Activated CD4-positive, alpha-beta T cell treated with anti-CD3 and anti-CD28 coated beads for 36 hours (primary cell): ENCODE measurements at regions not wholly inside any gene's neighbourhood (a gene's known extent, or its start where the extent isn't known, plus 50 kb on each side); places are given as distances from the start of the nearest gene placed in this dataset.

Source experiments
- ATAC-seq: fragments of 200-7000 bp; cut with Tn5 transposase; one replicate; pipeline ENCODE4 v1.10.0; 2021; ENCODE audit warnings: mild to moderate bottlenecking, moderate library complexity
- CTCF ChIA-PET: fragments of 350-600 bp; sonication (Branson Sonifier 250); formaldehyde crosslinking; loops from one replicate; lab custom pipeline; 2021; ENCODE audit warnings: antibody characterized with exemption; lab: Charles Lee
- POLR2A ChIA-PET: fragments of 350-600 bp; sonication (Branson Sonifier 250); formaldehyde crosslinking; loops from one replicate; lab custom pipeline; 2021; ENCODE audit warnings: antibody characterized with exemption, inconsistent platforms; lab: Charles Lee
- DNase-seq: peaks from one replicate; pipeline ENCODE4 v3.0.0-alpha.2; 2020
- H3K27ac Mint-ChIP-seq: one replicate; pipeline ENCODE4 v1.8.0; 2021; ENCODE audit warnings: mixed read lengths
- H3K27me3 Mint-ChIP-seq: one replicate; pipeline ENCODE4 v1.8.0; 2021; ENCODE audit warnings: mixed read lengths
- H3K36me3 Mint-ChIP-seq: one replicate; pipeline ENCODE4 v1.8.0; 2021; ENCODE audit warnings: low read depth, mixed read lengths
- H3K4me1 Mint-ChIP-seq: one replicate; pipeline ENCODE4 v1.8.0; 2021; ENCODE audit warnings: mixed read lengths
- H3K4me3 Mint-ChIP-seq: one replicate; pipeline ENCODE4 v1.8.0; 2021; ENCODE audit warnings: mild to moderate bottlenecking, moderate library complexity, mixed read lengths
- H3K9me3 Mint-ChIP-seq: one replicate; pipeline ENCODE4 v1.8.0; 2021; ENCODE audit warnings: low read depth, mixed read lengths
- intact Hi-C, 2 experiments: fragments of 100-400 bp; cut with DNase I in 1 of 2; cut with micrococcal nuclease in 1 of 2; formaldehyde crosslinking; loops; one replicate each; pipeline versions ENCODE4 v1.14.2 to v1.15.1; 2022 to 2024; cut with DNase I, micrococcal nuclease

DNA sequence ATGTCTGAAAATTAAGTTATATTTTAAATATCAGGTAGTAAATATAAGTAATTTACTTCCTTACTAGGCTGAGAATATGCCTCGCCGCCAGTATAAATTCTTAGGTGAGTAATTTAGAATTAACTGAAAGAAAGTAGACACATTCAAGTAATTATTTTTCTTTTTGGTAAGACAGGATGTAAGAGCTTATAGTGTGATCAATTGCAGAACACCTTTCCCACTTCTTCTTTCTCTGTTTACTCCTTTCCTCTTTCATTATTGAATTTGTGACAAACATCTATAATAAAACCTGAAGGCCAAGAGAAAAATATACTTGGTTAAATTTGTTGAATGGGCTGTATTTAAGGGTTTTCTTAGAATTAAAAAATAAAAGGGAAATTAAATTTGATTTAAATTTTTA lies 195.1 kb upstream of the CDKN2B start:
- CTCF ChIA-PET: interaction anchor here (1.1 to 1.8 kb wide), 3 partner anchors 9 to 40 kb away, joined by 3 to 6 read pairs (median 3); no protein-coding TSS in a partner anchor
- Mint-ChIP-seq H3K9me3 (no peaks in the 10 kb centered on the region), H3K27ac (no peak overlapping the region), H3K4me1 (peaks cover 16% of the 10 kb centered on the region), H3K27me3 (peaks cover 13% of the 10 kb centered on the region), H3K36me3 (no peaks in the 10 kb centered on the region), H3K4me3 (no peak overlapping the region)
- no peak for ATAC-seq
- intact Hi-C loops: no loop called here
- POLR2A ChIA-PET: no interaction called here
- no peak for DNase-seq

DNA sequence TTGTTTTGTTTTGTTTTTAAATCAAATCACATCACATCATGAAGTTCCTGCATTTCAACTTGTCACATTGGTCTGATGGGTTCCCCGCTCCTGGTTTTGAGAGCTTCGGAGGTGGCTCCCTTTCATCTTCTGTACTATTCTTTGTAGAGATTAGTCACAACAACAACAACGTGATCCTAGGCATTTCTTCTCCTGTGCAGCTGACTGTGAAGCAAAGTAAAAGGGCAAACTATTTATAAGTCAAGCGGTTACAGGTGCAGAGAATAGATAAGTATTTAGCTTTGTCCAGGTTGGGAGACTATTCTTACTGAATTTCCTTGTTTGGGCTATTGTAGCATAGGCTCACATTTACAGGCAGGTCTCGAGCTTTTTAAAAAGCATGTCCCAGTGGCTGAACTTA lies 197.7 kb upstream of the CDKN2B start:
- ChIA-PET CTCF (interaction anchor here (1.0 to 1.1 kb wide), 2 partner anchors 11 to 20 kb away, joined by 3 read pairs; no protein-coding TSS in a partner anchor), POLR2A (no interaction called here)
- ATAC-seq: no peak
- H3K9me3 Mint-ChIP-seq: no peaks in the 10 kb centered on the region
- H3K4me1 Mint-ChIP-seq: peaks cover 35% of the 10 kb centered on the region
- H3K27ac Mint-ChIP-seq: no peak overlapping the region
- no peak for DNase-seq
- H3K27me3 Mint-ChIP-seq: peaks cover 7% of the 10 kb centered on the region
- H3K4me3 Mint-ChIP-seq: no peak overlapping the region
- intact Hi-C loops: no loop called here
- no peaks in the 10 kb centered on the region for H3K36me3 Mint-ChIP-seq

DNA sequence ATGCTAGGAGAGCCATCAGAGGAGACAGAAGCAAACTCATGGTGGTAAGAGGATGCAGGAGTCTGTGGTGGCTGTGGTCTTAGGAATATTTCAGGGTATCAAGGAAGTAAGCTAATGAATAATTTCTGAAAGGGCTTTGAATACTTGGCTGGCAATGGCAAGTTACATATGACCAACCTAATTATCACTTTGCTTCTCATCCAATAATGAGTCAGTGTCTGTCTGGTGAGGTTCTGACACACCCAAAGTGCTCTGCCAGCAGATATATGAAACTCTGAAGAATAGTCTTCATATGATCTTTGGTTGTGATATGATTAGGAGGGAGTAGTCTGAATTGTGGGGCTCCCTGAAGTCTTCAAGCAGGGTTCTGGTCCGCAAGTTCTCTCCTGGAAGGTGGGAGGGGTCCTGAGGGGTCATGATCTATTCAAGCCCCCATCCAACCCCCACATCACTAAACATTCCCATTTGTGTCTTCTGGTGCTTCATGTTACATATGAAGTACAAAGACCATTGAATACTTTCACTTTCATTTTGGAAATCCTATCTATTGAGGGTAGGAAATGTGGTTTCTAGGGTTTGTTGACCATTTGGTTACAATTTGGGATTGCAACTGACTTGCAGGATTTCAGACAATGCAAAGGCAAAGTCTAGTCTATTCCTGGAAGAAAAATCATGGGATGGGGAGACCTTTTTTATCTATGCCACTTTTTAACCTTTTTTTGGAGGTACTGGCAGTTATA lies 199.9 kb upstream of the CDKN2B start:
- H3K9me3 Mint-ChIP-seq: no peaks in the 10 kb centered on the region
- peaks cover 5% of the 10 kb centered on the region for H3K27me3 Mint-ChIP-seq
- H3K4me1 Mint-ChIP-seq: peaks cover 28% of the 10 kb centered on the region
- ChIA-PET POLR2A (interaction anchor here (1.0 kb wide), 1 partner anchor 104 kb away, joined by 3 read pairs; no protein-coding TSS in a partner anchor), CTCF (no interaction called here)
- DNase-seq (peak; percentile 25), ATAC-seq (peak; percentile 92)
- no peaks in the 10 kb centered on the region for H3K36me3 Mint-ChIP-seq
- H3K27ac Mint-ChIP-seq: no peak overlapping the region
- H3K4me3 Mint-ChIP-seq: no peak overlapping the region
- intact Hi-C loops: loop anchor here (1.0 to 2.0 kb wide), 5 partner anchors 30 to 157 kb away; no protein-coding TSS in a partner anchor

DNA sequence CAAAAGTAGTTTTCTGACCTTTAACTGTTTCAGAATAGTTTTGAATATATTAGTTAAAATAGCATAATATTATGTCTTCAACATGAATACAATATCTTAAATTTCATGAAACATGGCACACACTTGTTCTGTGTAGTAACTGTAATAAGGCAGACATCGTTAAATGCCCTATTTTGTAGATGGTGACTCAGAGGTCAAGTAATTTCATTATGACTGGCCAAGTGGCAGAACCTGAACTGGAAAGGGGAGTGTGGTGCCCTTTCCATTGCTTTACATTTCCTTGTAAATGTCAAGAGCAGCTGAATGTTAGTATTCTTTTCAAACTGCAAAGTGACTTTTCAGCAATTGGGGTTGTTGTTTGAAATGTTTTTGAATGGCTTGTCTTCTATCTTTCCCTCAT lies 201.2 kb upstream of the CDKN2B start:
- Mint-ChIP-seq H3K4me1 (peaks cover 36% of the 10 kb centered on the region), H3K4me3 (no peak overlapping the region), H3K9me3 (no peaks in the 10 kb centered on the region), H3K27me3 (peaks cover 5% of the 10 kb centered on the region), H3K36me3 (no peaks in the 10 kb centered on the region), H3K27ac (no peak overlapping the region)
- intact Hi-C loops: loop anchor here in 1 of 2 experiments (1.0 kb wide), 1 partner anchor 158 kb away; no protein-coding TSS in a partner anchor
- DNase-seq (peak; percentile 29), ATAC-seq (peak; percentile 52)
- POLR2A ChIA-PET: no interaction called here
- CTCF ChIA-PET: no interaction called here

DNA sequence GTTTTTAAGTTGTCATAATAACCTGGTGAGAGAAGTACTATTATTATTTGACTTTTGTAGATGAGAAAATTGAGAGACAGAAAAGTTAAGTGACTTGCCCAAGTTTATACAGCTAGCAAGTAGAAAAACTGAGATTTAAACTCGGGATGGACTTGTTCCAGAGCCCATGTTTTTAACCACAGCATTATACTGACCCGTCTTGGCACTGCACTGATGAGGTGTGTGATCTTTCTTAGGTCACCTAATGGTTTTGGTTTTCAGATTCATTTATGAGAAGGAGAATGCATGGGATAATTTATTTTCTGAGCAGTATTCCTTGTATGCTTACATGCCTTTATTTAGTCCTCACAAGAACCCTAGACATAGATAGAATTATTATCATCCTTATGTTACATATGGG lies 201.8 kb upstream of the CDKN2B start:
- H3K27ac Mint-ChIP-seq: no peak overlapping the region
- H3K4me1 Mint-ChIP-seq: peaks cover 36% of the 10 kb centered on the region
- POLR2A ChIA-PET: interaction anchor here (0.6 kb wide), 1 partner anchor 79 kb away, joined by 4 read pairs; no protein-coding TSS in a partner anchor
- CTCF ChIA-PET: no interaction called here
- intact Hi-C loops: loop anchor here in 1 of 2 experiments (1.0 kb wide), 1 partner anchor 159 kb away; no protein-coding TSS in a partner anchor
- H3K9me3 Mint-ChIP-seq: no peaks in the 10 kb centered on the region
- DNase-seq: no peak
- H3K36me3 Mint-ChIP-seq: no peaks in the 10 kb centered on the region
- H3K27me3 Mint-ChIP-seq: peaks cover 5% of the 10 kb centered on the region
- no peak for ATAC-seq
- H3K4me3 Mint-ChIP-seq: no peak overlapping the region

DNA sequence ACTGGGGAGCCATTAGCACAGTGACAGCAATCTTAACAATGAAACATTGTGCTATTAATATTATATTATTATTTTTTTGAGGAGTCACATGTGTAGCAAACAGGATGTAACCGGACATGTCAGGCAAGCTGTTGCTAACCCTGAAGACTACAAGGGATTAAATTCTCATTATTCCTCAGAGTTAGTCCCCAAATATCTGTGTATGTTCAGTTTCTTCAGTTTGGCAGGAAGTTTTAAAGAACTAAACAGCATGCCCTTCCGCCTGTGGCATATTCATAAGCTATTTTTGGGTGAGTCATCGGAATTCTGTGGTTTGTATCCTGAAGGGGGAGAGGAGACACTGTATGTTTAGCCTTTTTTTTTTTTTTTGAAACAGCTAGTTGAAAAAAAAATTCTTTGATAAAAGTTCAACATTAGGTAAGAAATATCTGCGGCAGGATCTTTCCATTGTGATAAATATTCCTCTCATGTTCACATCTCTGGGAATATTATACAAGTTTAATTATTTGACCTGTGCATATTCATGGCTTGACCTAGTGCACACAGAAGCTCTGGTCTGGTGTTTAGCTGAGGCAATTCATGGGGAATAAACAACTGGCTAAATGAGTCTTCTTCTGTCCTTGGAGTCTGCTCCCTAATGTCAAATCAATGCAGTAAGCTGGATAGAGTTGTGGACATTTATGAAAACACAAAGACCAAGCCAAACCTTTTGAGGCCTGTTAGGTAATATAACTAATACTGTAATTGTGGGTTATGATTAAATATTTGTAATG lies 202.7 kb upstream of the CDKN2B start:
- H3K9me3 Mint-ChIP-seq: no peaks in the 10 kb centered on the region
- ChIA-PET POLR2A (no interaction called here), CTCF (interaction anchor here (0.7 kb wide), 1 partner anchor 204 kb away, joined by 3 read pairs; no protein-coding TSS in a partner anchor)
- H3K27ac Mint-ChIP-seq: no peak overlapping the region
- DNase-seq (no peak), ATAC-seq (no peak)
- no peak overlapping the region for H3K4me3 Mint-ChIP-seq
- intact Hi-C loops: no loop called here
- peaks cover 36% of the 10 kb centered on the region for H3K4me1 Mint-ChIP-seq
- H3K36me3 Mint-ChIP-seq: no peaks in the 10 kb centered on the region
- peaks cover 7% of the 10 kb centered on the region for H3K27me3 Mint-ChIP-seq

DNA sequence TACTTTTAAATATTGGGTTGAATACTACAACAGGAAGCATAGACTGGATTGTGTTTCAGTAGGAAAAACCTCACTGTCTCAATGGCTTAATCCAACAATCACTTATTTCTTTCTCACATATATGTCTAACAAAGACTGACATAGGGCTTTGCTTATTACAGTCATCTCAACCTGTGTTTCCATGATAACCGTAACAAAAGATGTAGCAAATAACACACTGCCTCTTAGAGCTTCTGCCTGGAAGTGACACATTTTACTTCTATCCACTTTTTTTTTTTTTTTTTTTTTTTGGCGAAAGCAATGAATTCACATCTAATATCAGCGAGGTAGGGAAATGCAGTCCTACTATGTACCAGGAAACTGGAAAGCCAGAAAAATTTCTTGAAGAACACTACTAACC lies 204.9 kb upstream of the CDKN2B start:
- ATAC-seq (no peak), DNase-seq (no peak)
- ChIA-PET CTCF (interaction anchor here (0.6 to 1.7 kb wide), 4 partner anchors 10 to 559 kb away, joined by 3 to 6 read pairs (median 3); no protein-coding TSS in a partner anchor), POLR2A (no interaction called here)
- no peak overlapping the region for H3K27ac Mint-ChIP-seq
- H3K4me3 Mint-ChIP-seq: no peak overlapping the region
- intact Hi-C loops: no loop called here
- H3K27me3 Mint-ChIP-seq: peaks cover 2% of the 10 kb centered on the region
- H3K9me3 Mint-ChIP-seq: no peaks in the 10 kb centered on the region
- peaks cover 29% of the 10 kb centered on the region for H3K4me1 Mint-ChIP-seq
- no peaks in the 10 kb centered on the region for H3K36me3 Mint-ChIP-seq

DNA sequence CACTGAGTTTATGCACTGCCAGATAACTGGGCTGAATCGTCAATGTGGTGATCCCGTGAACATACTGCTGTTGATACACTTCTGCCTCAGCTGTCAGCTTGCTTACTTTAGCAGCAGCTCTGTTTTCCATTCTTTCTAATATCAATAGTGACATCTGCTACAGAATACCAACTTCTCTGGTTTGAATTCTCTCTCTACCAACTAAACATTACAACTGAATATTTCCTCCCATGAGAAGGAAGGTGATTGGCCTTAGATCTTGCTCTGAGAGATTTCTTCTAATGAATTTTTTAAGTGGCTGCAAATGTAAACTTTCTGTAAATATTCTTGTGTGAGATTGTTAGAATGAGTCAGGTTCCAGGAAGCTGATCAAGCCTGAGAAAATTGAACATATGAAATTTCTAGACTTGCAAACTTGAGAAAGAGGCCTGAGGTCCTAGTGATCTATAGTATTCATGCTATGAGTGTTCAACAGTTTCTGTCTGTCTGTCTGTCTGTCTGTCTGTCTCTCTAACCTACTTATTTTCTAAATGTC lies 205.5 kb upstream of the CDKN2B start:
- no peaks in the 10 kb centered on the region for H3K36me3 Mint-ChIP-seq
- intact Hi-C loops: no loop called here
- CTCF ChIA-PET: no interaction called here

DNA sequence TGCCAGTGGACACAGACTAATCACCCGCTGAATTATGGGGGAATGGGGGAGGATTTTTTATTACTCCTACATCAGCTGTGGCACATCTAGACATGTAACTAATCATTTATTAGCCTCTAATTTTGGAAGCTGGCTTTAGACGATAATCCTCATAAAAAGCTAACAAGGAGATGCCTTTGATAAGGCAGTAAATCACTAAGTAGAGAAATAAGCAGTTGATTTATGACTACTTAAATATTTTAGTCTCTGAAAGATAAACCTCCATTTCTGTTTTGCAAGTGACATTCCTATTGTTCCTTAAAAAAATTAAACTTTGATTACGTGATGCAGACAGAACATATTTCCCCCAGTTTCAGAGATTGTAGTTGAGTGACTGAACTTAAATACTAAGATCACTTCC lies 206.4 kb upstream of the CDKN2B start:
- ChIA-PET POLR2A (no interaction called here), CTCF (interaction anchor here (1.0 kb wide), 1 partner anchor 24 kb away, joined by 3 read pairs; no protein-coding TSS in a partner anchor)
- intact Hi-C loops: no loop called here
- H3K27me3 Mint-ChIP-seq: peaks cover 2% of the 10 kb centered on the region
- H3K27ac Mint-ChIP-seq: no peak overlapping the region
- H3K4me1 Mint-ChIP-seq: peaks cover 17% of the 10 kb centered on the region
- no peaks in the 10 kb centered on the region for H3K36me3 Mint-ChIP-seq
- no peaks in the 10 kb centered on the region for H3K9me3 Mint-ChIP-seq
- no peak overlapping the region for H3K4me3 Mint-ChIP-seq
- no peak for DNase-seq
- no peak for ATAC-seq

More for the DNA sequence above, 205.5 kb upstream of the CDKN2B start:
- ATAC-seq (peak; percentile 42), DNase-seq (no peak)
- POLR2A ChIA-PET: no interaction called here
- Mint-ChIP-seq H3K27ac (no peak overlapping the region), H3K27me3 (peaks cover 2% of the 10 kb centered on the region), H3K9me3 (no peaks in the 10 kb centered on the region), H3K4me1 (peaks cover 24% of the 10 kb centered on the region), H3K4me3 (no peak overlapping the region)

DNA sequence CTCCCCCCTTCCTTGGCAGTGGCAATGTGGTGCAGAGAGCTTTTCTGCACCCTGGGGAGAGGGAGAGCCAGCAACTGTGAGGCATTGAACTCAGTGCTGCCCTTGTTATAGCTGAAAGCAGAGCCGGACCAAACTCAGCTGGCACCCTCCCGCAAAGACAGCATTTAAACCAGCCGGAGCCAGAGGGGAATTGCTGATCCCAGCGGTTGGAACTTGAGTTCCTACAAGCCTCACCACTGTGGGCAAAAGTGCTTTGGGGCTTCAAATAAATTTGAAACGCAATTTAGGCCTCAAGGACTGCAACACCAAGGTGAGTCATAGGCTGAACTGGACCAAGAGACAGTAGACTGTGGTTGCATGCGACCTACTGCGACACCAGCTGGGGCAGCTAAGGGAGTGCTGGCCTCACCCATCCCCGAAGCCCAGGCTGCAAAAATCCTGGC lies 207.6 kb upstream of the CDKN2B start:
- no peaks in the 10 kb centered on the region for H3K9me3 Mint-ChIP-seq

DNA sequence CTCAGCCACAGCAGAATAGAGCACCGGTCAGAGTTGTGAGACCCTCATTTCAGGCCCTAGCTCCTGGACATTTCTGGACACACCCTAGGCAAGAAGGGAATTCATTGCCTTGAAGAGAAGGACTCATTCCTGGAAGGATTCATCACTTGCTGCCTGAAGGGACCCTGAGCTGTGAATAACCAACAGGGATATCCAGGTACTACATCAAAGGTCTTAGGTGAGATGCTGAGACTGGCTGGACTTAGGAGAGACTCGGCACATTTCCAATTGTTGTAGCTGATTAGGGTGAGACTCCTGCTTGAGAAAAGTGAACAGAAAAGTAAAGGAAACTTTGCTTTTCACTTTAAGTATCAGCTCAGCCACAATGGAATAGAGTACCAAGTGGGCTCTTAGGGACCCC lies 208.1 kb upstream of the CDKN2B start:
- ATAC-seq: no peak
- DNase-seq: no peak
- Mint-ChIP-seq H3K27ac (no peak overlapping the region), H3K4me1 (peaks cover 7% of the 10 kb centered on the region), H3K9me3 (no peaks in the 10 kb centered on the region), H3K4me3 (no peak overlapping the region), H3K36me3 (no peaks in the 10 kb centered on the region), H3K27me3 (peaks cover 2% of the 10 kb centered on the region)
- CTCF ChIA-PET: interaction anchor here (0.8 to 1.3 kb wide), 5 partner anchors 11 to 137 kb away, joined by 3 read pairs; no protein-coding TSS in a partner anchor
- POLR2A ChIA-PET: no interaction called here
- intact Hi-C loops: no loop called here

More for the DNA sequence above, 207.6 kb upstream of the CDKN2B start:
- peaks cover 10% of the 10 kb centered on the region for H3K4me1 Mint-ChIP-seq
- no peak for DNase-seq
- ATAC-seq: no peak
- H3K27ac Mint-ChIP-seq: no peak overlapping the region
- no peaks in the 10 kb centered on the region for H3K36me3 Mint-ChIP-seq
- intact Hi-C loops: no loop called here
- H3K27me3 Mint-ChIP-seq: peaks cover 2% of the 10 kb centered on the region
- H3K4me3 Mint-ChIP-seq: no peak overlapping the region
- POLR2A ChIA-PET: no interaction called here
- CTCF ChIA-PET: interaction anchor here (0.9 to 1.3 kb wide), 2 partner anchors 13 to 94 kb away, joined by 3 read pairs; no protein-coding TSS in a partner anchor
